ENCODE measurements at regions not wholly inside any gene's neighbourhood (a gene's known extent, or its start where the extent isn't known, plus 50 kb on each side); places are given as distances from the start of the nearest gene placed in this dataset.

- TF ChIP-seq CTCF (IDR thresholded peaks at IDR 0.05 in 2 of 3, conservative IDR thresholded peaks at IDR 0.05 in 1 of 3; ENCODE audit: insufficient read depth in 2 of 3, low read depth in 1 of 3, low read length in 3 of 3) (no peak), TRIM28 (IDR thresholded peaks at IDR 0.05) (no peak), JUND (IDR thresholded peaks at IDR 0.05; ENCODE audit: borderline replicate concordance, low read depth, low read length) (no peak), JUND (tag; IDR thresholded peaks at IDR 0.05; ENCODE audit: borderline replicate concordance, low read depth, low read length) (no peak), ZNF282 (CRISPR knock-in tag; IDR thresholded peaks at IDR 0.05) (no peak), TARDBP (IDR thresholded peaks at IDR 0.05) (no peak), ARID3A (IDR thresholded peaks at IDR 0.05; ENCODE audit: borderline replicate concordance, low read depth, low read length) (no peak), CTCFL (IDR thresholded peaks at IDR 0.05; ENCODE audit: borderline replicate concordance, insufficient read depth, low read depth, low read length, poor library complexity, severe bottlenecking) (no peak)
Measured at GRCh38 chr5:57007344-57007743, 55.4 kb upstream of the MIER3 start.
